ENCODE measurements at regions not wholly inside any gene's neighbourhood (a gene's known extent, or its start where the extent isn't known, plus 50 kb on each side); places are given as distances from the start of the nearest gene placed in this dataset.

DNA sequence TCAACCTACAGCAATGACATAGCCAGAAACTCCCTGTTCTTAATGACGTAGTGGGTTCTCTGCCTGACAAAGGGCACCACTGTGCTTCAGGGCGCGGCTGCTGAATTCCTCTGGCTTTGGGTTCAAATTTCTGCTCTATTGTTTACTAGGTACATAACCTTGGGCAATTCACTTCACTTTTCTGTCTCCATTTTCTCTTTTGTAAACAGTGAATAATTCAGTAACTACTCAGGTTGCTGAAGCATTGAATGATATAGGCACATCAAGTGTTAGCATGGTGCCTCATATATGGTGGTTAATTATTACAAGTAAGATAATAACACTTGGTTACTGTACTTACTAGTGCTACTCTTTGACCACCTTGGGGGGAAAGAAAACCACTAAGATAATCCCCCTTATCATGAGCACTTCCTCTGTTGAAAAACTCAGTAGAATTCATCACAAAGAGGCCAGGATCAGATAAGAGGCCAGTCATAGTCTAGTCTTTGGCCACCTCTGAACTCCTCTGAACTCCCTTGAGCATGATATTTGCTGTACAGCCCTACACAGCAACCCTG lies 92.0 kb upstream of the AHR start (continued):
- peak; percentile 96 for TF ChIP-seq PITX1 (CRISPR knock-in tag; IDR thresholded peaks at IDR 0.05)
- TF ChIP-seq MIER3 (CRISPR knock-in tag; IDR thresholded peaks at IDR 0.05; ENCODE audit: borderline replicate concordance), result peak; percentile 80; the same call in 1 of the 2 replicates
- TF ChIP-seq, protein P1, sequence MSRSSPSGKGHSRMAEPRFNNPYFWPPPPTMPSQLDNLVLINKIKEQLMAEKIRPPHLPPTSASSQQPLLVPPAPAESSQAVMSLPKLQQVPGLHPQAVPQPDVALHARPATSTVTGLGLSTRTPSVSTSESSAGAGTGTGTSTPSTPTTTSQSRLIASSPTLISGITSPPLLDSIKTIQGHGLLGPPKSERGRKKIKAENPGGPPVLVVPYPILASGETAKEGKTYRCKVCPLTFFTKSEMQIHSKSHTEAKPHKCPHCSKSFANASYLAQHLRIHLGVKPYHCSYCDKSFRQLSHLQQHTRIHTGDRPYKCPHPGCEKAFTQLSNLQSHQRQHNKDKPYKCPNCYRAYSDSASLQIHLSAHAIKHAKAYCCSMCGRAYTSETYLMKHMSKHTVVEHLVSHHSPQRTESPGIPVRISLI (CRISPR knock-in tag; IDR thresholded peaks at IDR 0.05; ENCODE audit: borderline replicate concordance), result no peak; the same call in 1 of the 2 replicates
- TF ChIP-seq POGZ (CRISPR knock-in tag; IDR thresholded peaks at IDR 0.05), result peak; percentile 92
- TF ChIP-seq NKX3-1 (CRISPR knock-in tag; IDR thresholded peaks at IDR 0.05), result peak; percentile 73; the same call in 1 of the 2 replicates
- peak; percentile 76 for TF ChIP-seq MBD4 (IDR thresholded peaks at IDR 0.05; ENCODE audit: borderline replicate concordance, low read length)
- TF ChIP-seq GMEB1 (CRISPR knock-in tag; IDR thresholded peaks at IDR 0.05; ENCODE audit: borderline replicate concordance), result peak; percentile 49; the same call in 1 of the 2 replicates
- TF ChIP-seq ATF2 (CRISPR knock-in tag; IDR thresholded peaks at IDR 0.05), result peak; percentile 91
- TF ChIP-seq KAT8 (CRISPR knock-in tag; IDR thresholded peaks at IDR 0.05), result peak; percentile 78
- peak; percentile 68 for TF ChIP-seq SP5 (CRISPR knock-in tag; IDR thresholded peaks at IDR 0.05; ENCODE audit: borderline replicate concordance, low read depth)
- peak; percentile 82; the same call in 1 of the 2 replicates for TF ChIP-seq ZNF703 (CRISPR knock-in tag; IDR thresholded peaks at IDR 0.05; ENCODE audit: borderline replicate concordance)
- peak; percentile 89 for TF ChIP-seq HDAC1 (CRISPR knock-in tag; IDR thresholded peaks at IDR 0.05)
- no peak for TF ChIP-seq KDM1A (CRISPR knock-in tag; IDR thresholded peaks at IDR 0.05)
- peak; percentile 33; the same call in 1 of the 2 replicates for TF ChIP-seq ATF6 (CRISPR knock-in tag; conservative IDR thresholded peaks at IDR 0.05)
- no peak for TF ChIP-seq KDM2A (CRISPR knock-in tag; IDR thresholded peaks at IDR 0.05; ENCODE audit: borderline replicate concordance, low read depth)
- no peak for TF ChIP-seq SMARCC2 (IDR thresholded peaks at IDR 0.05)
- peak; percentile 91; the same call in 1 of the 2 replicates for TF ChIP-seq ZNF710 (CRISPR knock-in tag; IDR thresholded peaks at IDR 0.05; ENCODE audit: borderline replicate concordance)
- peak; percentile 85; the same call in 1 of the 2 replicates for TF ChIP-seq ZNF816 (CRISPR knock-in tag; IDR thresholded peaks at IDR 0.05; ENCODE audit: borderline replicate concordance)
- TF ChIP-seq, protein P2, sequence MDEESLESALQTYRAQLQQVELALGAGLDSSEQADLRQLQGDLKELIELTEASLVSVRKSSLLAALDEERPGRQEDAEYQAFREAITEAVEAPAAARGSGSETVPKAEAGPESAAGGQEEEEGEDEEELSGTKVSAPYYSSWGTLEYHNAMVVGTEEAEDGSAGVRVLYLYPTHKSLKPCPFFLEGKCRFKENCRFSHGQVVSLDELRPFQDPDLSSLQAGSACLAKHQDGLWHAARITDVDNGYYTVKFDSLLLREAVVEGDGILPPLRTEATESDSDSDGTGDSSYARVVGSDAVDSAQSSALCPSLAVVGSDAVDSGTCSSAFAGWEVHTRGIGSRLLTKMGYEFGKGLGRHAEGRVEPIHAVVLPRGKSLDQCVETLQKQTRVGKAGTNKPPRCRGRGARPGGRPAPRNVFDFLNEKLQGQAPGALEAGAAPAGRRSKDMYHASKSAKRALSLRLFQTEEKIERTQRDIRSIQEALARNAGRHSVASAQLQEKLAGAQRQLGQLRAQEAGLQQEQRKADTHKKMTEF (CRISPR knock-in tag; IDR thresholded peaks at IDR 0.05), result peak; percentile 91
- peak; percentile 92 for TF ChIP-seq RCOR2 (CRISPR knock-in tag; IDR thresholded peaks at IDR 0.05)

Data from HepG2 (cell line).